Dedifferentiated amniotic fluid mesenchymal stem cell (primary cell): ENCODE measurements at regions not wholly inside any gene's neighbourhood (a gene's known extent, or its start where the extent isn't known, plus 50 kb on each side); places are given as distances from the start of the nearest gene placed in this dataset.

Experiments
- DNase-seq: peaks from one replicate; pipeline ENCODE4 v3.0.0-alpha.2; 2016; ENCODE audit errors: extremely low spot score

DNA sequence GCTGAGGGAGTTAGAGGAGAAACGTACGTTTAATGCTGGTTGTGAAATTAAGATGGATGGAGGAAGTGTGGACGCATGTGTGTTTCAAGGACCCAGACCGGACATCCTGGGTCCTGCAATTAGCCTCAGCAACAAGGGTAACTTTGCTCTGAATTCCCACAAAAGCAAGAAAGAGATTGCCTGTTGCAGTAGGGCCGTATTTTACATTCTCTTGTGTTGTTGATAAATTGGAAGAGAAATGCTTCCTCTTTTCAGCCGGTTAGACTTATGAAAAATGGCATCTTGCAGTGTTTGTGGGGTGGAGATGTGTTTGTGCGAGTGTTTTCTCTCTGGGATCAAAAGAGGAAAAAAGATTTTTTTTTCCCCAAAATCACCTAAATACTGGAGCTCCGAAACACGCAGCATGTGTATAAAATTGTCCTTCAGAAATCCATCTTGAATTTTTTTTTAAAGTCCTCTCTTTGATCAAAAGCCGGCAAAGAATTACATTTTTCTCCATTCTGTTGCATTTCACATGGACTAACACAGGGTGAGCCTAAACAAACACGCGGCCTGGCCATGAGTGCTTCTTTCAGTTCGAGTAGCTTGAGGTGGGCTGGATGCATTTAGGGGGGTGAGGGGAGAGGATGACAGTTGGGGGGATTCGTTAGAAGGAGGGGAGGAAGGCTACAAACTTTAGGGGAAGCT lies 251.6 kb downstream of the C16orf95 start:
- no peak for DNase-seq

DNA sequence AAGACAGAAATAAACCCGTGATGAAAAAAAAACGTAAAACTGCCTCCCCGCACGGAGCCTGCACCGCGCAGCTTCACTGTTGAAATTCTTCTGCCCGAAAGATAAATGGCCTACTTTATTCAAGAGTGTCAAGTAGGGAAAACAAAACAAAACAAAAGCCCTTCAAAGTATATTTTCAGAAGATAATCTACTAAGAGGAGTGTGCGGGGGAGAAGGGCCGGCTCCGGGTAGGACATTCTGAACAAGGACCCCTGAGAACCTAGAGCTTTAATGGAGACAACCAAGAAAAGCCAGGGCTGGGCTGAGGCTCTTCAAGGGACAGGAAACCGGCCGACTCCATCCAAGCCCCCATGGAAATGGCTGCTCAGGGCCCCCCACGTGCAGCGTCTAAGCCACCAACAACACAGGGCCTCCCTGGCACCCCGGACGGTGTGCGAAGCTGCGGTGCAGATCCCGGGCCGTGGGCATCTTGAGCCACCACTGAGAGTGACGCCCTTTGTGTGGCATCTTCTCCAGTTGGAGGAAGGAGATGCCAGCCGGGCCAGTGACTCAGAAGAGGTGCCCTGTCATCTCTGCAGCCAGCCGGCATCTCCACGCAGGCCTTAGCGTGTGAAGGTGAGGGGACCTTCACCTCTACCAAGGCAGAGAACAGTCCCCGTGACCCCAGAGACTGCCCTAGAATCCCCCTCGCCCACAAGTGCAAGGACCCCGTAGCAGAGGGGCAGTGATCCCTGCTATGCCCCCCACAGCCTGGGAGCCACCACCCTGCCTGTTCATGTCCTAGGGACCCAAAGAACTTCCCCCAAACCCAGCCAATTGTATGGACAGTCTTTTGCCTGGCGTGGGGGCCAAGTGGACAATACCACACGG lies 250.8 kb downstream of the C16orf95 start:
- DNase-seq: no peak

DNA sequence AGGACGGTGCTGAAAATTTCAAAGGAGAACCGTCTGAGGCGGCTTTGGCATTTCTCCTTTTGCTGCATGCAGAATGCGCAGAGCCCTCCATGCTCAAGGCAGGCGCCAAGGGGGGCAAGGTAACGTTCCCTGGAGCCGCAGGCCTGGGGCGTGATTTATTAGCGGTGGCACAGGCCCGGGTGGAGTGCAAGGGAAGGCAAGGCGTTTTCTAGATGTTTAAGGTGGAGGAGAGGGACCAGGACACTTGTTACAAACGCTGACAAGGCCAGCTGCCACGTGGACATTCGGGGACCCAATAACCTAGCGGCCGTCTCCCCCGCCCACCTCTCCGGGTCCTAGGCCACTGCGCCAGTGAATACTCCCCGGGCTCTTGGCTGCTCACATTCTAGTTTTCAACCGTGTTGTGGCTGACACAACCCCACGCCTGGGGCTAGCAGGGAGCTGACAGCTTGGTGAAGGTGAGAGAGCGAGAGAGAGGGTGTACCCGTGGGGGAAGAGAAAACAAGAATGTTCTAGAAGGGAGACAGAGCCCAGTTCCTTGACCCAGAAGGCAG lies 250.1 kb downstream of the C16orf95 start:
- no peak for DNase-seq

DNA sequence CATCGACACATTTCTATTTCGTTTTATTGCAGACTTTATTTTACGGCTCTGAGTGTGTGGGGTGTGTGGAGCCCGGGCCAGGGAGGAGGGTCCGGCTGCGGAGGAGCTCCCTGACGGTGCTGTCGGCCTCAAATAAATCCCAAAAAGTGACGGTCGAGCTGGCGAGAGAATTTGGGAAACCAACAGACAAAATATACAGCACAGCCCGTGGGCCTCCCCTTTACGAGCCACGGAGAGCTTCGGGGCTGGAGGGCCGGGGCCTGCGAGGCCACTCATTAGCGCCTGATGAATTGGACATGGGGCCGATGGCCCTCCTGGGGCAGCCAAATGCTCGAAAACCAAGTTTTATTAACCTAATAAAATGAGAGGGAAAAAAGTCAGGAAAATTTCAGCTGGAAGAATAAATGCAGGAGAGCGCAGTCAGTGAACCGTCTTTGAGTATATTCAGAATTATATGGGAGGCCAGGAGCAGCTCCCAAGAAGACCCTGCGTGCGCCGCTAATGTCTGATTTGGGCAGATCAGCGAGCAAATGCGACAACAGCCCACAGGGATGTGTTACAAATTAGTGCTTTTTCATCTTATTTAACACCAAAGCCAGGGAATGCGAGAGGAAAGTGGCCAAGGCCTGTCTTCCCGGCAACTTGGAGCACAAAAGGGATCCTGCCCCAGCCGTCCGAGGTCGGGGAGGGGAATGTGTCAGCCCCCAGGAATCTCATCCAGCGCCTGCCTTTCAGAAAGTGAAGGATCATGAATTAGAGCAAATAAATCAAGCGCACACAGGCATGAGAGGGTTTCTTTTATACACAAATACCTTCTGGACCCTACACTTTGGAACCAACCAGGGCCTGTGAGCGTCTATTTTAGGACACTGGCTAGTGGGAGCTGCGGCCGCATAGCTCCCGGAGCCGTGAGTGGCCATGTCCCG lies 249.1 kb downstream of the C16orf95 start:
- DNase-seq: no peak

DNA sequence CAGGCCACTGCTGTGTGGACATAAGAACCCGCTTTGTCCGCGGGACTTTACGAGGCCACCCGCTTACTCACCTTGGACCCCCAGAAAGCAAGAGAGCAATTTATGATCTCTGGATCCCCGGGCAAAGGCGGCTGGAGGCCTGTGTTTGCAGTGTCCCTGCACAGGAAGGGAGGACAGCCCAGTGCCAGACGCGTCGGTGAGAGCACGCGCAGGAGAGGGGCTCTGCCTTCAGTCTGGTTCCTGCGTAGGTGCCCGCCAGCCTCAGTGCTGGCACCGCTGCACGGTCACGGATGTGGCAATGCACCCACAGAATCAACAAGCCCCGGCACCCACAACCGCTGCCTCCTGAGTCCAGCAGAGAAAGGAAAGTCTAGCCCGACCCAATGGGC lies 248.4 kb downstream of the C16orf95 start:
- no peak for DNase-seq

DNA sequence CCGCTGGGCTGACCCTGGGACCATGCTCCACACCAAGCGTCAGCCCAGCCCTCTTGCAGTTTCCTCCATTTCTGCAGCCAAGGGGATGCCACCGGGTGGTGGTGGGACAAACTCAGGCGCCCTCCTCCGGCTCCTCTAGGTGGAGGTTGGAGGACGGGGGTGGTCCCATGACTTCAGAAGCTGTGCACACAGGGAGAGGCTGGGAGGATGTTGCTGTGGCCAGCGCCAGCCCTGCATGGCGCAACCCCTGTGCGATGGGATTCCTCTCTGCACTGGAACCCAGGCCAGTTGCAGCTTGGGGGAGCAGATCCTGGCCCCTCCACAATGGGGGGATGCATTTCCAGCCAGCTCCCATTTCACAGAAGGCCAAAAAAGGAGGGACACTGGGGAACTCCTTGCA lies 246.5 kb downstream of the C16orf95 start:
- DNase-seq: no peak

DNA sequence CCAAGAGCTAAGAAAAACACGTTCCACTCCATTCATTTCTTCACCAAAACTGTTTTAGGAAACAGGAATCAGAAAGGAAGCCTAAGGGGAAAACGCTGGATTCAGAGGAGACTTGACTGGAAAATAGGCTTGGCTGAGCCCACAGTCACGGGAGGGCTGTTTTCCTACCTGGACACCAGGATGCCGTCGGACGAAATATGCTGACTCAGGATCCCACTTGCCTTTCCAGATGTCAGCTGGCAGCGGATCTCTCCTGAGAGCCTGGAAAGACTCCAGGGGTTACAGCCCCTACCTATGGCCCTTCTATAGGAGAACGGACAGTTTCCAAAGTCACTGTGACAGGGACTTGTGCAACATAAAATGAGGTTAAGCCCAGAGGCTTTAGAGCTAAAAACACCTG lies 245.1 kb downstream of the C16orf95 start:
- no peak for DNase-seq

DNA sequence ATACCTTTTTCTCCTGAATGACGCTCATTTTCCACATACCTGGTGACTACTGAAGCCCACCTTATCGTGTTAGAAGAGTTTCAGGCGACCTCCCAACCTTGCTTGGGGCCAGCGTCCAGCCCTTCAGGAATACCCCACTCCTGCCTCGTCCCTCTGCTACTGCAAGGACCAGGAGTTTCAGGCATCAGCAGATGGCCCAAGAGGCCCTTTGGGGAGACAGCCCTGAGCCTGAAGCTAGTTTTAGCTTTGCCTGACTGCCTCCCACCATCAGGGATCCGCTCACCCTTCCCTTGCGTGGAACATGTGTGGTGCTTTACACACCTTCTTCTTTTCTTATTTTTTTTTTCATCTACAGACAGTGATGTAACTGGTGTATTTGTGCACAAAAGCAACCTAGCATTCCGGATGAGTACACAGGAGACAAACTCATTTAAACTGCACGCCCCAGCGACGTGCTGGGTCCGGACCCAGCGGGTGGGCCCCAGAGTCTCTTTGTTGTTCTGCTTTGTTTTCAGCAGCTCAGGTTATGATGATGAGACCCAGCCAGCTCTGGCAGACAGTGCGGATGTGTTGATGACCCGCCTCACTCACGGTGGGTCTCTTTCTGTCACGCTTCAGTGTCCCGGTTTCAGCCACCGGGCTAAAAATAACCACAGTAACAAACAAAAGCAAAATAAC lies 242.4 kb downstream of the C16orf95 start:
- DNase-seq: no peak

DNA sequence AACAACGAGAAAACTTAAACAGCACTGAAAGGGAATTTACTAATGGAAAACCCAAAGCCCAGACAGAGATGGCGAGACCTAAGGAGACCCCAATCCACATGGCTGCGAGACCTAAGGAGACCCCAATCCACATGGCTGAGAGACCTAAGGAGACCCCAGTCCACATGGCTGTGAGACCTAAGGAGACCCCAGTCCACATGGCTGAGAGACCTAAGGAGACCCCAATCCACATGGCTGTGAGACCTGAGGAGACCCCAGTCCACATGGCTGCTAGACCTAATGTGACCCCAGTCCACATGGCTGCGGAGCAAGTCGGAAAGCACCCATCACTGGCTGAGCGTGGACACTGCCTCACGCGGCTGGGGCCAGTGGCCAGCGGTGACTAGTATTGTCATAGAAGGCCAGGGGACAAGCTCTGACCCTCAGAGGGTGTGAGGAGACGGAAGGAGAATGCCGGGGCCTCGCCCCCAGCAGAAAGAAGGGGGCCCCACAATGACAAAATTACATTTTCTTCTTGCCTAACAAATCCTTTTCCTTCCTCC lies 241.8 kb downstream of the C16orf95 start:
- no peak for DNase-seq

DNA sequence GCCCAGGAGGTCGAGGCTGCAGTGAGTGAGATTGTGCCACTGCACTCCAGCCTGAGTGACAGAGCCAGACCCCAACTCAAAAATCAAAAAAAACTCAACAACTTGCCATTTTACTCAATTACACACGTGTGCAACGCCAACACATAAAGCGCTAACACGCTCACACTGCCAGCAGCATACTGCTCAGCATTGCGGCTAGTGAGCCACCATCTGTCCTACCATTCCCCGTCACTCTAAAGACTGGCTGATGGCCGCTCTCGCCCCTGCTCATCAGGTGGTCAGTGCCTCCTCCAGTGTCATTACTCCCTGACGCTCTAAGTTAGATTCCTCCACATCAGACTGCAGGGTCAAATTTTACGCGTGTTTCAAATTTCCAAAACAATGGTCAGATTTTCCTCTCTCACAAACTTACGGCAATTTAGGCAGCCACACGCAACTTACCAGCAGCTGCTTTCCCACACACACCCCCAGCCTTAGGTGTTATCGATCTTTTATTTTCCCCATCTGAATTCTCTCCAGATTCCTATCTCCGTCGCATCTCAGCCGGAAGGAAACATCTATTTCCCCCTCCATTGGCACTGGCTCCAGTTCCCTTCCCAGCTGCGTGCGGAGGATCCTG lies 240.8 kb downstream of the C16orf95 start:
- no peak for DNase-seq

DNA sequence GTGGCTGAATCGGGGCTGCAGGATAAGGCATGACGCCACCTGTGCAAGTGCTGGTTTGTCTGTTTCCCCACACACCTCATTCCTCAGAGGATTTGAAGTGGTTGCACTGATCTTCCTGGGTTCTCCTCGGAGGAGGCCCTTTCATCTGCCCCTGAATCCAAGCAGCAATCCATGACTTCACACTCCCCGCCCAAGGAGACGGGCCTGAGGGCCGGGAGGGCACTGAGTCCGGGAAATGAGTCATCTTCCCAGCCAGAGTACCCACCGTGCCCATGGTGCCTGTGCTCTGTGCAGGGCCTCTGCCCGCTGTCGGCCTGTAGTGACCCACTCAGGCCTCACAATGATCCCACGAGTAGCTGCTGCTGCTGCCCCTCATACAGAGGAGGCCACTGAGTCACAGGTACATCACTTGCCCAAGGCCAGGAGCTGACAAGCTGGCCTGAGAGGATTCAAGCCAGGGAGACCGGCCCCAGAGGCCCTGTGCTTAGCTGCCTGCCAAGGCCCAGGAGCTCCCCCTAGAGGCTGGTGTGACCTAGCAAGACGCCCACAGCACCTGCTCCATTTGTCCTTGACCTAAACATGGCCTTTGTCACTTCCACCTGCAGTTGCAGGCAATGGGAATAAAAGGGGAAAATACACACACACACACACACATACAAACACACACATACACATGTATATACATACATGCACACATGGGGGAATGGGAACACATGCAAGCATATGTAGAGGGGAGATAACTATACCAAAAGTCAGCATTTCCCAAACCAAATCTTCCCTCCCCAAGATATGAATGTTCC lies 240.0 kb downstream of the C16orf95 start:
- DNase-seq: no peak

DNA sequence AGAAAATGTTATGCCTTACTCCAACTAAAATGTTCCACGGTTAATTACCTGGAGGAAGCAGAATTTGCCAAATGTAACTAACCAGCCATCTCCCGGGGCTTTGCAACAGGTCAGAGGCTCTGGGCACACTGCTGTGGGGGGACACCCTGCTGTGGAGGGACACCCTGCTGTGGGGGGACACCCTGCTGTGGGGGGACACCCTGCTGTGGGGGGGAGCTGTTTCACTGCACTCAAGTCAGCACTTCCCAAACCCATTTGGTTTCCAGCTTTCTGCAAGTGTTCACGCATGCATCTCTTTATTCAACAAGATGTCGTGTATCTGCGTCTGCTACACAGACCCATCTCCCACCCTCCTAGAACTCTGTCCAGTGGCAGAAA lies 239.5 kb downstream of the C16orf95 start:
- no peak for DNase-seq

DNA sequence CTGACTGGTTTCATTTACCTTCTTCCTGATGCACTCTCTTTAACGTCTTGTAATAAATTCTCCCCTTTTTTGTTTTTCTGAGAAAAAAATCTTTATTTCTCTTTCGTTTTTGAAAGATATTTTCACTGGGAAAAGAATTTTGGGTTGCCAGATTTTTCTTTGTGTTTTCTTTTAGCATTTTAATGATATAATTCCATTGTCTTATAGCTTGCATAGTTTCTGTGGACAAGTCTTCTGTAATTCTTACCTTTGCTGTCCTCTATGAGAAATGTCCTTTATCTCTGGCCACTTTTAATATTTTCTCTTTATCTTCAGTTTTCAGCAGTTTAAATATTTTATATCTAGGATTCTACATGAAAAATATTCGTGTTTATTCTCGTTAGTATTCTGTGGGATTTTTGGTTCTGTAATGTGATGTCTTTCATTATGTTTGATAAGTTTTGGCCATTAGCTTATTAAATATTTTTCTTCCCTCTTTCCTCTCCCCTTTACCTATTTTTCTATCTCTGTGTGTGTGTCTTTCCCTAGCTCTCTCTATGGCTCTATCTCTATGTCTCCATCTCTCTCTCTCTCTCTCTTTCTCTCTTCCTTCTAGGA lies 236.5 kb downstream of the C16orf95 start:
- no peak for DNase-seq

DNA sequence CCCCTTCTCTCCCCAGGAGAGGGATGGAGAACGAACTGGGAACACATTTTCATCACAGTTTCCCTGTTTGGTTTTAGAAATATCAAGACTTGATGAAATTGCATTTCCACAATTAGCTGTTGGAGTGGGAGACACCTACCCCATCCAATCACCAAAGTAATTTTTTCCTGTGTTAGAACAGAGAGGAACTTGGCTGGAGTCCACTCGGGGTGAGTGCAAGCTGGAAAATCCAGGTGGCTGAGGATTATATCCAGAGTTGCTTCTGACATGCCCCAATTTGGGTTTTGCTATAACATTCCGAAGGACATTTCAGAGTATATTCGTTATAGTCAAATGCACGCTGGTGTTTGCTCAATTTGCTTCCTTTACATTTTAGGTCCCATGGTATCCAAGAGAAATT lies 231.8 kb downstream of the C16orf95 start:
- DNase-seq: no peak

DNA sequence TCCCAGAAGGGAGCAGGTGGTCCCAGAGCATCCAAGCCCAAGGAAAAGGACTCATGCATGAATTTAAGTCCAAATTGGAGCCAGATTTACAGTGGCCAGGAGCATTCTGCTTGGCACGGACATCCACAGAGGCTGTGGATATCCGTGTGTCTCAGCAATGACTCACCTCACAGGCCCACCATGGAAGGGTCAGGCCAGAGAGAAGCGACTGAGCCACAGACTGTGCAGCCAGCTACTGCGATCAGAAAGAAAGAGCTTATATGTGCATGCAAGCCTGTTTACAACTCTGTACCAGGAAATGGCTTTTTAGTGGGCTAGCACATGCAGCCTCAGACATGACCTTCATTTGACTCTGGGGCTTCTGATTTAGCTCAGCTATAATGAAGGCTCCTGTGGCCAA lies 231.0 kb downstream of the C16orf95 start:
- no peak for DNase-seq

DNA sequence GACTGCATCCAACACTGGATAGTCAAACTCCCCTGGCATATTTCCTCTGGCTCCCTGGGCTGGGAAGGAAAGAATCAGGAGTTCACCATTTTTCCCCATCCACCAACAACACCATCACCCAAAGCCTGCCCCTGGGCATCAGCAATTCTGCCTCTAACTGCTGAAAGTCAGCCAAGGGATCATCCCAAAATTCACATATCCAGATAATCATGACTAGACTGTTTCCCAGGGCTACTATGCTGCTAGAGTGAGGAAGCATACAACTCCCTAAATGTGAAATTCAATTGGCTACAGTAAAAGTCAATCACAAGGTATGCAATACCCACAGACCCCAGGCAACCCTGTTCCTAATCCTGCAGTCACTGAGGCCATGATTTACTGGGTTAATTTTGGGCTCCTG lies 230.6 kb downstream of the C16orf95 start:
- DNase-seq: peak; percentile 31

DNA sequence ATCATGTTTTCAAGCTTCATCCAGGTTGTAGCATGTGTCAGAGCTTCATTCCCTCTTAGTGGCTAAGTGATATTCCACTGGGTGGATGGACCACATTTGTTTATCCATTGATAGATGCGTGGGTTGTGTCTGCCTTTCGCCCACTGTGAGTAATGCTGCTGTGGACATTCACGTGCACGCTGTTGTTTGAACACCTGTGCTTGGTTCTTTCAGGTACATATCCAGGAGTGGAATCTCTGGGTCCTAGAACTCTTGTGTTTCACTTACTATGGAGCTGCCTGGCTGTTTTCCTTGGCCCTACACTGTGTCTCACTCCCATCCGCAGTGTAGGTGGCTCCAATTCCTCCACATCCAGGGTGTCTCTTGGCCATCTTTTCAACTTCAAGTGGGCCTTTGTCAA lies 224.2 kb downstream of the C16orf95 start:
- DNase-seq: no peak

DNA sequence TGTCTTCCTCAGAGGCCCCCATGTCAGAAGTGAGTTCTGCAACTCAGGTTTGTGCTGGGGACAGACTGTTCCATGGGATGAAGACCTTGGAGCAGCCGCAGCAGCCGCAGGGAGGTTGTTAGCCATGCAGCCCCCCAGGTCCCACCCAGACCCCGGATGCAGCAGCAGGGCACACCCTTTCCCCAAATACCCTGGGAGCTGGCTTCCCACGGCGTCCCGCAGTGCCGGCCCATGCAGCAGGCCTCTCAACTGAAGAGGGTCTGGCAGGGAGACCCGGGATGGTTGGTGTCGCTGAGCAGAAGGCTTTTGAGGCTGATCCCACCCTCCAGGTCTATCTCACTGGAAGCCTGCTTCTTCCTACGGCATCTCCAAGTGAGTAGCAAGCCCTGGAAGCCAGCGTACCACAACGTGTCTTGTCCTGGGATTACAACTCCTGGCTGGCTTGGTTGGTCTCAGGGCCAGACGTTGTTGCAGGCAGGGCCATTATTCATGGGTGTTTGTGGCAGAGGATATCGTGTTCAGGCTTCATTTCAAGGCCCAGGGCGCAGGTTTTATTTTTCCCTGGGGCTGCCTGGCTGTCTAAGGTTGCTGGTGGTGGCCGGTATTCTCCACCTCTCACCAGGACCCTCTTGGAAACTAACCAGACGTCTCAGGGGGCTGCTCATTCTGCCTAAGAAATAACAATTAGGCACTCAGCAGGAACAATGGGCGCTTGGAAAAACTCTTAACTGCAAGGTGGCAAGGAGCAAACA lies 223.2 kb downstream of the C16orf95 start:
- DNase-seq: no peak

DNA sequence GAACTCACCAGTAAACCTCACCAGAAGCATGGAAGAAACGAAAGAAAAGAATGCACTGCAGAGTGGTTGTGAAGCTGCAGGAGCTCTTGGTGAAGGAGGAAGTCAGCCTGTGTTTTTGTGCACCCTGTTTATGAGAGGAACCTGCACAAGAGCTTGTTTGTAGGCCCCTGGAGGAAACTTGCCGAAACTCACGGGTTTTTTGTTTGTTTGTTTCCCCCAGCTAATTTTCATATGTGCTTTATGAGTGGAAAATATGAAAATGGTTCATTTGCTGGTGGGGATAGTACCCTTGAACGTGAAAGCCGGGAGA lies 222.7 kb downstream of the C16orf95 start:
- no peak for DNase-seq
